ENCODE measurements at regions not wholly inside any gene's neighbourhood (a gene's known extent, or its start where the extent isn't known, plus 50 kb on each side); places are given as distances from the start of the nearest gene placed in this dataset.
"Not testable (repeated sequence)": the region's sequence is repeated elsewhere in the genome, so short reads cannot be mapped to it uniquely, and the experiment has no call there.

- FAIRE-seq (peak; percentile 54), DNase-seq (ENCODE audit: insufficient read length, low spot score) (peak; percentile 96)
Observed at GRCh38 chr2:238596571-238597551, 170.1 kb downstream of the ASB1 start.

- DNase-seq (ENCODE audit: insufficient read length, low spot score) (no peak), FAIRE-seq (no peak)
Observed at GRCh38 chr2:238597638-238598528, 171.2 kb downstream of the ASB1 start.

GRCh38 chr2:238598802-238599530 is 172.2 kb downstream of the ASB1 start:
- no peak for DNase-seq (ENCODE audit: insufficient read length, low spot score)
- FAIRE-seq = no peak

GRCh38 chr2:238599549-238600505 is 173.1 kb downstream of the ASB1 start:
- DNase-seq (ENCODE audit: insufficient read length, low spot score) (no peak), FAIRE-seq (no peak)

- FAIRE-seq (no peak), DNase-seq (ENCODE audit: insufficient read length, low spot score) (no peak)
Observed at GRCh38 chr2:238600506-238601432, 174.0 kb downstream of the ASB1 start.

GRCh38 chr2:238601433-238602222 is 174.9 kb downstream of the ASB1 start:
- no peak for FAIRE-seq
- DNase-seq (ENCODE audit: insufficient read length, low spot score) = no peak

- FAIRE-seq (no peak), DNase-seq (ENCODE audit: insufficient read length, low spot score) (no peak)
Observed at GRCh38 chr2:238602223-238602960, 175.7 kb downstream of the ASB1 start.

GRCh38 chr2:238603596-238603995 is 176.9 kb downstream of the ASB1 start:
- DNase-seq (ENCODE audit: insufficient read length, low spot score) (no peak), FAIRE-seq (no peak)

- FAIRE-seq (no peak), DNase-seq (ENCODE audit: insufficient read length, low spot score) (no peak)
Observed at GRCh38 chr2:238606311-238606710, 179.6 kb downstream of the ASB1 start.

- FAIRE-seq (no peak), DNase-seq (ENCODE audit: insufficient read length, low spot score) (no peak)
Observed at GRCh38 chr2:238613610-238614009, 186.9 kb downstream of the ASB1 start.

GRCh38 chr2:238614376-238614775 is 187.6 kb downstream of the ASB1 start:
- DNase-seq (ENCODE audit: insufficient read length, low spot score) (no peak), FAIRE-seq (no peak)

GRCh38 chr2:238615187-238615586 is 188.5 kb downstream of the ASB1 start:
- FAIRE-seq = no peak
- no peak for DNase-seq (ENCODE audit: insufficient read length, low spot score)

- DNase-seq (ENCODE audit: insufficient read length, low spot score) (no peak), FAIRE-seq (no peak)
Observed at GRCh38 chr2:238616681-238617080, 190.0 kb downstream of the ASB1 start.

GRCh38 chr2:238618494-238619283 is 192.0 kb downstream of the ASB1 start:
- not testable (repeated sequence) for DNase-seq (ENCODE audit: insufficient read length, low spot score); FAIRE-seq

GRCh38 chr2:238627899-238628298 is 201.2 kb downstream of the ASB1 start:
- DNase-seq (ENCODE audit: insufficient read length, low spot score) = no peak
- FAIRE-seq = no peak

GRCh38 chr2:238629064-238629463 is 202.3 kb downstream of the ASB1 start:
- DNase-seq (ENCODE audit: insufficient read length, low spot score) = no peak

More at GRCh38 chr2:238629064-238629463, 202.3 kb downstream of the ASB1 start:
- no peak for FAIRE-seq
